ENCODE measurements at regions not wholly inside any gene's neighbourhood (a gene's known extent, or its start where the extent isn't known, plus 50 kb on each side); places are given as distances from the start of the nearest gene placed in this dataset.

- no peak for FAIRE-seq
Observed at GRCh38 chr1:39141925-39142324, 62.6 kb upstream of the MACF1 start.

GRCh38 chr1:39142401-39143060, 62.0 kb upstream of the MACF1 start:
- no peak for FAIRE-seq

DNA sequence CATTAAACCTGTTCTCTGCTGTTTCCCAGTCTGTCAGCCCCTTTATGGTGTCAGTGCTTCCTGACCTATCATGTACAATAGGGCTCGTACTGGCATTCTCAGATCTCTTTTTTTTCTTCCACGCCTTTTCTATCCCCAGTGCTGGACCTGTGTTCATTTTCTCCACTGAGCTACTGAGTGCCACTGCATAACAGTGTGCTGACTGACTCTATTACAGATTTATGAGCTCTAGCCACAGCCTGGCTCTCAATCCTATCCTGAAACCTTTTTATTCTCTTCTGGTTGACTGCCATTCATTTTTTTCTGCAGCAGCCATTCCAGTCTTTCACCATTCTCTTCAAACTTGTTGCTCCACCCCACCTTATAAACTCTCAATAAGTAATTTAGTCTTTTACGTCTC, 59.6 kb upstream of the MACF1 start:
- no peak for FAIRE-seq

- FAIRE-seq: no peak
Observed at GRCh38 chr1:39145331-39145965, 59.0 kb upstream of the MACF1 start.

DNA sequence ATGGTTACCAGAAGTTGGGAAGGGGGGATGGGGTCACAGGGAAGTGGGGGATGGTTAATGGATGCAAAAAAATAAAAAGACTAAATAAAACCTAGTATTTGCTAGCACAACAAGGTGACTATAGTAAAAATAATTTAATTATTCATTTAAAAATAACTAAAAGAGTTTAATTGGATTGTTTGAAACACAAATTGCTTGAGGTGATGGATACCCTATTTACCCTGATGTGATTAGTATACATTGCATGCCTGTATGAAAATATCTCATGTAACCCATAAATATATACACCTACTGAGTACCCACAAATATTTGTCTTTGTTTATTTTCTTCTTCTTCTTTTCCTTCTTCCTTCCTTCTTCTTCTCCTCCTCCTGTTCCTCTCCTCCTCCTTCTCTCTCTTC, 57.8 kb upstream of the MACF1 start:
- no peak for FAIRE-seq

DNA sequence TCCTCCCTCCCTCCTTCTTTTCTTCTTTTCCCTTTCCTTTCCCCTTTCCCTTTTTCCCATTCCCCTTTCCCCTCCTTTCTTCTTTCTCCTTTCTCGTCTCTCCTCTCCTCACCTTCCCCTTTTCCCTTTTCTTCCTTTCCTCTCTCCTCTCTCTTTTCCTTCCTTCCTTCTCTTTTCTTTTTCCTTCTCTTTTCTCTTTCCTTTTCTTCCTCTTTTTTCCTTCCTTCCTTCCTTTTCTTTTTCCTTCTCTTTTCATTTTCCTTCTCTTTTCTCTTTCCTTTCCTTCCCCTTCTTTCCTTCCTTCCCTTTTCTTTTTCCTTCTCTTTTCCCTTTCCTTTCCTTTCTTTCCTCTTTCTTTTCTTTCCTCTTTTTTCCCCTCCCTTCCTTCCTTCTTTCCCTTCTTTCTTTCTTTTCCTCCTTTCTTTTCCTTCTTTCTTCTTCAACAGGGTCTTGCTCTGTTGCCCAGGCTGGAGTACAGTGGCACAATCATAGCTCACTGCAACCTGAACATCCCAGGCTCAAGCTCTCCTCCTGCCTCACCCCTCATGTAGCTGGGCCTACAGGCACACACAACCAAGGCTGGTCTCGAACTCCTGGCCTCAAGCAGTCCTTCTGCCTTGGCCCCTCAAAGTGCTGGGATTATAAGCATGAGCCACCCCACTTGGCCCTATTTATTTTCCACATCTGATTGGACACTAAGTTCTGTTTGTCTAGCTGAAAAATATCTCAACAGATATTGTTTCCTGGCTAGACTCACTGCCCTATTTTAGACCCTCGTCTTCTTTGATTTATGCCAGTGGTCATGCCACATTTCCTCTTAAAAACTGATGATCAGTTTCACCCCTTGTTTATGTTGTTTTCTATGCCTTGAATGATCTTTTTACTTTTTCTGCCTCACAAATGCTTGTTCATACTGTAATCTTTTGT, 57.1 kb upstream of the MACF1 start:
- no peak for FAIRE-seq

- no peak for FAIRE-seq
Observed at GRCh38 chr1:39148942-39149341, 55.6 kb upstream of the MACF1 start.

DNA sequence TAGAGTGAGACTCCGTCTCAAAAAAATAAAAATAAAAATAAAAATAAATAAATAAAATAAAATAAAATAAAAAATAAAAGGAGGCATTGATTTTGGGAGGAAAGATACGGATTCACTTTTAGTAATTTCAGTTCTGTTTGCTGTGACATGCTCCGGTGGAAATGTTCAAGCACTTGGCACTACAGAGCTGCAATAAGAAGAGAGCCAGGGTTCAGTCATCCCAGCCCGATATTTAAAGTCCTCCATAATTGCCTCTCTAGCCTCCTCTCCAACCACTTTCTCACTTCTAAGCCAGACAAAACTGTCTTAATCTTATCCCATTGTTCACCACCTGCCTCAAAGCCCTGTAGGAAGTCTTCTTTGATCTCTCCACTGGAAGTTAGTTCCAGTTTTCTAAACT, 55.0 kb upstream of the MACF1 start:
- no peak for FAIRE-seq

- no peak for FAIRE-seq
Observed at GRCh38 chr1:39150779-39151178, 53.7 kb upstream of the MACF1 start.

GRCh38 chr1:39151267-39151666, 53.2 kb upstream of the MACF1 start:
- no peak for FAIRE-seq

- FAIRE-seq: no peak
Observed at GRCh38 chr1:39152923-39153322, 51.6 kb upstream of the MACF1 start.

DNA sequence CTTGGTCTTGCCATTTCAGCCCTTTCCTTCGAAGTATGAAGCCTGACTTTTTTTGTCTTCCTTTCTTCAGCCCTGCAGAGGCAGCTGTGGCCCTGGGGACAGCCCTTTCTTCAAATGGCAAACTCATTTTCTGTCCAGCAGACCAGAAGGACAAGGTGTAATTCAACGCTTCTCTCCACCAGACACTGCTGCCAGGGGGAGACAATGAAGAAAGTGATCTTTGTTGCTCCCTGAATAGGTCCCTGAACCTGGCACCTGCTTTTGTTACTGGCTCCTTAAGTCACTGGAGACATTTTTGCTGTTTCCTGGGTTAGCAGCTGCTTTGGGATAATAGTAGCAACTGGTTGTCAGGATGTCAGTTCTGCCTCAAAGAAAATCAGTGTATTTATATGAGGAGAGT, 50.8 kb upstream of the MACF1 start:
- FAIRE-seq: no peak

DNA sequence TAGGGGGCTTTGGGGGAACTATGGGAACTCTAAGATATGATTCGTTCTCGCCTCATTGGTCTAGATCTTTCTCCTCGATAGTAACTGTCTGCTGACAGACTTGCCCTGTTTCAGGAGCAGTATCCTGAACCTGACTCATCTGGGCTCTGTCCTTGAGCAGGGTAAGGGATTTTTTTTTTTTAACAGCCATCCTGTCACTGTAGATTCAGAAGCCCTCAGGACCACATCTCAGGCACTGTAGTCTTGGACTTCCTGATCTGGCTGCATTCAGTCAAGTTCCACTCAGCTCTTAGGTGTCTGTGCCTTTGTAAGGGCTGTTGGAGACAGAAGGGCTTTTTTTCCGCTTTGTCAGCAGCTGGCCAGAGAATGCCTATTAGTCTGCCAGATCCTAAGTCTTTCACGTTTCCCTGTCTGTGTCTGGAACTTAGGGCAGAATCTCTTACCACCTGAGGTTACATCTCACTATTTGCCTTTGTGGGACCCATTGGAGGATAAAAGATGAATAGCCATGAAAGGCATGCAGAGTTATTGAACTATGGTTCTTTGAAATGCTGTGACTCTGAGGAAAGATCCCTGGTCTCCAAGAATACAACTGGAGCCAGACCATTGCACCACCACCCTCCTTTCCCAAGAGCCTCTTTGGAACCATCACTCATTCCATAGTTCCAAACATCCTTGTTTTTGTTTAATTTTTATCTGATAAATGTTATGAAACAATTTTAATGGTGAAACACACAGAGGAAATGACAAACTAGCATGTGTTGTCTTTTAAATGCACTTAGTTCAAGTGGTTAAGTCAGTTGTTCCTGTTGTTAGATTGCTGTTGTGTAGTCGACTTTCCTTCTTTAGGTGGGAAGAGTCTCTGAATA, 49.7 kb upstream of the MACF1 start:
- no peak for FAIRE-seq

All from endometrium (tissue), 2 donors.